ENCODE measurements at regions not wholly inside any gene's neighbourhood (a gene's known extent, or its start where the extent isn't known, plus 50 kb on each side); places are given as distances from the start of the nearest gene placed in this dataset.

GRCh38 chr18:74005320-74006109 lies 142.1 kb downstream of the FBXO15 start:
- H3K4me1 ChIP-seq = no peaks in the 10 kb centered on the region
- no peaks in the 10 kb centered on the region for H3K27me3 ChIP-seq (ENCODE audit: insufficient read depth in 3 of 3, low read length in 2 of 3)
- 84 to 91% (median 87%) methylated on average over 4 of the region's 4 CpGs for WGBS, 3 donors
- intact Hi-C loops (cut with DNase I) = no loop called here
- no peaks in the 10 kb centered on the region for H3K9me3 ChIP-seq
- ATAC-seq (no peak), DNase-seq (no peak)
- H3K4me3 ChIP-seq = no peak overlapping the region
- no peaks in the 10 kb centered on the region for H3K36me3 ChIP-seq (ENCODE audit: insufficient read depth in 1 of 2, low read depth in 1 of 2)
- TF ChIP-seq, protein P1, sequence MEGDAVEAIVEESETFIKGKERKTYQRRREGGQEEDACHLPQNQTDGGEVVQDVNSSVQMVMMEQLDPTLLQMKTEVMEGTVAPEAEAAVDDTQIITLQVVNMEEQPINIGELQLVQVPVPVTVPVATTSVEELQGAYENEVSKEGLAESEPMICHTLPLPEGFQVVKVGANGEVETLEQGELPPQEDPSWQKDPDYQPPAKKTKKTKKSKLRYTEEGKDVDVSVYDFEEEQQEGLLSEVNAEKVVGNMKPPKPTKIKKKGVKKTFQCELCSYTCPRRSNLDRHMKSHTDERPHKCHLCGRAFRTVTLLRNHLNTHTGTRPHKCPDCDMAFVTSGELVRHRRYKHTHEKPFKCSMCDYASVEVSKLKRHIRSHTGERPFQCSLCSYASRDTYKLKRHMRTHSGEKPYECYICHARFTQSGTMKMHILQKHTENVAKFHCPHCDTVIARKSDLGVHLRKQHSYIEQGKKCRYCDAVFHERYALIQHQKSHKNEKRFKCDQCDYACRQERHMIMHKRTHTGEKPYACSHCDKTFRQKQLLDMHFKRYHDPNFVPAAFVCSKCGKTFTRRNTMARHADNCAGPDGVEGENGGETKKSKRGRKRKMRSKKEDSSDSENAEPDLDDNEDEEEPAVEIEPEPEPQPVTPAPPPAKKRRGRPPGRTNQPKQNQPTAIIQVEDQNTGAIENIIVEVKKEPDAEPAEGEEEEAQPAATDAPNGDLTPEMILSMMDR (IDR thresholded peaks at IDR 0.05) = no peak
- H3K27ac ChIP-seq = no peak overlapping the region

GRCh38 chr18:73992242-73993022 lies 155.2 kb downstream of the FBXO15 start:
- Histone ChIP-seq H3K4me1 (no peaks in the 10 kb centered on the region), H3K27ac (no peak overlapping the region), H3K27me3 (ENCODE audit: insufficient read depth in 3 of 3, low read length in 2 of 3) (no peaks in the 10 kb centered on the region), H3K4me3 (no peak overlapping the region), H3K9me3 (no peaks in the 10 kb centered on the region), H3K36me3 (ENCODE audit: insufficient read depth in 1 of 2, low read depth in 1 of 2) (no peaks in the 10 kb centered on the region)
- intact Hi-C loops (cut with DNase I) = loop anchor here in 1 of 2 donors (10.0 kb wide), 1 partner anchor 1992 kb away; no protein-coding TSS in a partner anchor
- DNase-seq (no peak), ATAC-seq (no peak)
- 64 to 73% (median 70%) methylated on average over 5 of the region's 5 CpGs for WGBS, 3 donors
- TF ChIP-seq, protein P1 (IDR thresholded peaks at IDR 0.05) = no peak

GRCh38 chr18:73991570-73991969 lies 156.1 kb downstream of the FBXO15 start:
- no peak overlapping the region for H3K27ac ChIP-seq
- H3K36me3 ChIP-seq (ENCODE audit: insufficient read depth in 1 of 2, low read depth in 1 of 2) = no peaks in the 10 kb centered on the region
- H3K9me3 ChIP-seq = no peaks in the 10 kb centered on the region
- TF ChIP-seq, protein P1 (IDR thresholded peaks at IDR 0.05) = no peak
- no peak overlapping the region for H3K4me3 ChIP-seq
- no peak for DNase-seq
- ATAC-seq = no peak
- intact Hi-C loops (cut with DNase I) = loop anchor here in 1 of 2 donors (10.0 kb wide), 1 partner anchor 1993 kb away; no protein-coding TSS in a partner anchor
- WGBS, 3 donors = 49 to 55% (median 55%) methylated on average over 2 of the region's 2 CpGs
- no peaks in the 10 kb centered on the region for H3K27me3 ChIP-seq (ENCODE audit: insufficient read depth in 3 of 3, low read length in 2 of 3)
- H3K4me1 ChIP-seq = no peaks in the 10 kb centered on the region

- no peaks in the 10 kb centered on the region for H3K36me3 ChIP-seq (ENCODE audit: insufficient read depth in 1 of 2, low read depth in 1 of 2)
- H3K27ac ChIP-seq = no peak overlapping the region
- intact Hi-C loops (cut with DNase I) = loop anchor here in 1 of 2 donors (10.0 kb wide), 1 partner anchor 1995 kb away; no protein-coding TSS in a partner anchor
- DNase-seq (no peak), ATAC-seq (no peak)
- no peak overlapping the region for H3K4me3 ChIP-seq
- no peaks in the 10 kb centered on the region for H3K4me1 ChIP-seq
- WGBS, 3 donors = 84 to 89% (median 85%) methylated on average over 6 of the region's 6 CpGs
- TF ChIP-seq, protein P1 (IDR thresholded peaks at IDR 0.05) = no peak
- no peaks in the 10 kb centered on the region for H3K27me3 ChIP-seq (ENCODE audit: insufficient read depth in 3 of 3, low read length in 2 of 3)
- no peaks in the 10 kb centered on the region for H3K9me3 ChIP-seq
Observed at GRCh38 chr18:73990258-73990657, 157.4 kb downstream of the FBXO15 start.
